Neuronal stem cell (in vitro differentiated cells): ENCODE measurements at regions not wholly inside any gene's neighbourhood (a gene's known extent, or its start where the extent isn't known, plus 50 kb on each side); places are given as distances from the start of the nearest gene placed in this dataset.

Experiments
- DNase-seq: peaks from one replicate; pipeline ENCODE4 v3.0.0-alpha.2; 2013; ENCODE audit warnings: low spot score
- H2AFZ ChIP-seq: one replicate; pipeline ENCODE4 v1.6.1; 2013; ENCODE audit warnings: mild to moderate bottlenecking, low read length, inconsistent platforms
- H2AK5ac ChIP-seq: 2 replicates; pipeline ENCODE4 v1.6.1; 2013; ENCODE audit warnings: low read depth, mild to moderate bottlenecking, inconsistent platforms, low read length, moderate library complexity, mixed read lengths
- H2BK120ac ChIP-seq: 2 replicates; pipeline ENCODE4 v1.6.1; 2013; ENCODE audit warnings: low read depth, mild to moderate bottlenecking, inconsistent platforms, low read length, moderate library complexity, mixed read lengths
- H2BK12ac ChIP-seq: one replicate; pipeline ENCODE4 v1.6.1; 2013; ENCODE audit warnings: low read length, inconsistent platforms
- H2BK15ac ChIP-seq: 2 replicates; pipeline ENCODE4 v1.6.1; 2013; ENCODE audit warnings: mild to moderate bottlenecking, low read length, inconsistent platforms, mixed read lengths
- H2BK5ac ChIP-seq: one replicate; pipeline ENCODE4 v1.6.1; 2013; ENCODE audit warnings: inconsistent platforms, mild to moderate bottlenecking, low read length, moderate library complexity
- H3K14ac ChIP-seq: one replicate; pipeline ENCODE4 v1.6.1; 2013; ENCODE audit warnings: low read length, inconsistent platforms
- H3K18ac ChIP-seq: 2 replicates; pipeline ENCODE4 v1.6.1; 2013; ENCODE audit warnings: low read length, inconsistent platforms
- H3K23ac ChIP-seq: 2 replicates; pipeline ENCODE4 v1.6.1; 2013; ENCODE audit warnings: low read depth, mild to moderate bottlenecking, mixed read lengths, low read length, inconsistent platforms; ENCODE audit not compliant: poor library complexity
- H3K27ac ChIP-seq: replicated peaks from 3 replicates; pipeline ENCODE4 v1.5.1; 2013; ENCODE audit warnings: low read length, inconsistent platforms
- H3K27me3 ChIP-seq, 3 experiments: 2 replicates each; pipeline ENCODE4 v1.6.1; 2013; ENCODE audit warnings: low read length in 3 of 3, mild to moderate bottlenecking in 2 of 3, inconsistent platforms in 1 of 3, low read depth in 1 of 3, mixed read lengths in 1 of 3, moderate library complexity in 1 of 3; ENCODE audit not compliant: control insufficient read depth in 3 of 3, insufficient read depth in 3 of 3
- H3K36me3 ChIP-seq, 2 donors: replicated peaks in 1 of 2; 2 replicates each; pipeline ENCODE4 v1.6.1; 2013; ENCODE audit warnings: low read length in 2 of 2; ENCODE audit not compliant: control insufficient read depth in 2 of 2, insufficient read depth in 2 of 2
- H3K4ac ChIP-seq: 2 replicates; pipeline ENCODE4 v1.6.1; 2013; ENCODE audit warnings: inconsistent platforms, mild to moderate bottlenecking, low read length, moderate library complexity
- H3K4me1 ChIP-seq, 2 donors: 1 replicate in 1 of 2; 2 replicates in 1 of 2; pipeline ENCODE4 v1.6.1; 2013; ENCODE audit warnings: low read length in 2 of 2, low read depth in 1 of 2; ENCODE audit not compliant: control insufficient read depth in 2 of 2, insufficient read depth in 1 of 2
- H3K4me2 ChIP-seq: one replicate; pipeline ENCODE4 v1.6.1; 2013; ENCODE audit warnings: mild to moderate bottlenecking, low read length, inconsistent platforms; ENCODE audit not compliant: insufficient read depth, poor library complexity, severe bottlenecking
- H3K4me3 ChIP-seq, 2 donors: 2 replicates each; pipeline ENCODE4 v1.5.1; 2013; ENCODE audit warnings: low read length in 2 of 2, mild to moderate bottlenecking in 2 of 2, inconsistent platforms in 1 of 2, moderate library complexity in 1 of 2
- H3K79me1 ChIP-seq: one replicate; pipeline ENCODE4 v1.6.1; 2013; ENCODE audit warnings: low read depth, mild to moderate bottlenecking, inconsistent platforms, low read length, moderate library complexity
- H3K9ac ChIP-seq: one replicate; pipeline ENCODE4 v1.6.1; 2013; ENCODE audit warnings: mild to moderate bottlenecking, low read depth, low read length, inconsistent platforms; ENCODE audit not compliant: poor library complexity
- H3K9me3 ChIP-seq, 2 donors: replicated peaks in 1 of 2; 2 replicates each; pipeline versions ENCODE3 to v1.6.1; 2013; ENCODE audit warnings: low read length in 2 of 2, mild to moderate bottlenecking in 2 of 2, inconsistent platforms in 1 of 2, low read depth in 1 of 2, mixed read lengths in 1 of 2, moderate library complexity in 1 of 2; ENCODE audit not compliant: control insufficient read depth in 2 of 2, insufficient read depth in 1 of 2
- H4K8ac ChIP-seq: one replicate; pipeline ENCODE4 v1.6.1; 2013; ENCODE audit warnings: low read depth, mild to moderate bottlenecking, inconsistent platforms, low read length, moderate library complexity
- H4K91ac ChIP-seq: one replicate; pipeline ENCODE4 v1.6.1; 2013; ENCODE audit warnings: low read length, low read depth, mild to moderate bottlenecking, inconsistent platforms; ENCODE audit not compliant: poor library complexity
- WGBS, 2 donors: extraction: QIAGEN DNeasy Blood & Tissue Kit; methylation state at CpG; one replicate each; pipeline ENCODE4 v1.1.7; 2013; ENCODE audit warnings: missing lambda C conversion rate in 2 of 2, mixed read lengths in 1 of 2; ENCODE audit not compliant: insufficient read length in 2 of 2, insufficient replicate concordance in 1 of 2; ENCODE audit errors: extremely low coverage in 2 of 2; 5-methylcytosine and 5-hydroxymethylcytosine counted together

DNA sequence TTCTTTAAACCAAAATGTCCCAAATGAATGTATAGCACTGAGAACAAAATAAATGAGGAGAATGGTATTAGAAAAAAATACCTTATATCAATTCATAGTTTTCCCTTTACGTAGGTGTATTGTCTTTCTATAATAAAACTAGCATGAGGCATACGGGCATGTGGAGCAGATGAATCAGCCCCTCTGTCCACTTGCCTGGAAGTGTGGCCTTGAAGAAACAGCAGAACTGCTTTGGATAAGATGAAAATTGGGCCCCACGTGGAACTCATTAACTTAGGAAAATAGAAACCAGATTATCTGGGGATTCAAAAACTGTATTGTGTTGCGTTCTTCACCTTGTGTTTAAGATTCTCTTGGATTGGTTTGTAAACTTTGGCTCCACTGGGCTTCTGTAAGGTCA lies 356.8 kb upstream of the B3GALT2 start:
- Histone ChIP-seq H4K8ac (no peak overlapping the region), H2BK120ac (no peak overlapping the region), H3K79me1 (no peaks in the 10 kb centered on the region), H2AK5ac (no peak overlapping the region), H2AFZ (no peak overlapping the region), H4K91ac (no peak overlapping the region), H3K4me1 (no peaks in the 10 kb centered on the region), H2BK15ac (no peak overlapping the region), H3K4me2 (no peak overlapping the region), H3K18ac (no peak overlapping the region), H3K9ac (no peak overlapping the region), H3K23ac (no peak overlapping the region), H3K27me3 (no peaks in the 10 kb centered on the region), H3K36me3 (no peaks in the 10 kb centered on the region), H3K27ac (no peak overlapping the region), H3K4ac (no peak overlapping the region), H2BK5ac (no peak overlapping the region), H3K9me3 (no peaks in the 10 kb centered on the region), H3K4me3 (no peak overlapping the region), H2BK12ac (no peak overlapping the region), H3K14ac (no peak overlapping the region)
- no CpG with 5 or more reads among the region's 4 CpGs for WGBS, 2 donors
- DNase-seq: no peak

DNA sequence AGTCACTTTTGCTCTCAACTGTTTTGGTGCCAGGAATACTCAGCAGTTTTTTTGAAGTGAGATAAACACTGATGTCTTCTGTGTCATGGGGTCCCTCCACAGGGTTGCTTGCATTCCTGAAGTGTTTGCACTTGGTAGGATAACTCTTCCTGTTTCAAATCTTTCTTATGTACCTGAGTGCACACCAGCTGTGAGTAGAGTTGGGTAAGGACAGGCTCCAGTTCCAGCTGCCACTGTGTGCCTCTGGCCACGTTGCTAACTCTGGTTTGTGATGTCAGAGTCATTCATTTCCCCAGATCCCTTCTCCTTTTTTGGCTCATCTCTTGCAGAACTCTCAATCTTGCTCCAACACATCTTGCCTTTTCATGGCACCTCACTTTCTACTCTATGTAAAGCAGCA lies 356.3 kb upstream of the B3GALT2 start:
- no peak overlapping the region for H3K18ac ChIP-seq
- H3K9ac ChIP-seq: no peak overlapping the region
- H2BK15ac ChIP-seq: no peak overlapping the region
- H2BK5ac ChIP-seq: no peak overlapping the region
- no peak overlapping the region for H3K4me3 ChIP-seq
- no peaks in the 10 kb centered on the region for H3K4me1 ChIP-seq
- DNase-seq: no peak
- H2AK5ac ChIP-seq: no peak overlapping the region
- no peaks in the 10 kb centered on the region for H3K36me3 ChIP-seq
- H3K4ac ChIP-seq: no peak overlapping the region
- peak overlapping the region; percentile 32 for H2AFZ ChIP-seq
- no peak overlapping the region for H3K23ac ChIP-seq
- H3K9me3 ChIP-seq: no peaks in the 10 kb centered on the region
- no peak overlapping the region for H3K27ac ChIP-seq
- no peaks in the 10 kb centered on the region for H3K27me3 ChIP-seq
- H4K91ac ChIP-seq: no peak overlapping the region
- H3K4me2 ChIP-seq: no peak overlapping the region
- H3K14ac ChIP-seq: no peak overlapping the region
- no peak overlapping the region for H2BK12ac ChIP-seq
- no peak overlapping the region for H4K8ac ChIP-seq
- no peak overlapping the region for H2BK120ac ChIP-seq
- WGBS, 2 donors: no CpG with 5 or more reads among the region's 1 CpG
- no peaks in the 10 kb centered on the region for H3K79me1 ChIP-seq

DNA sequence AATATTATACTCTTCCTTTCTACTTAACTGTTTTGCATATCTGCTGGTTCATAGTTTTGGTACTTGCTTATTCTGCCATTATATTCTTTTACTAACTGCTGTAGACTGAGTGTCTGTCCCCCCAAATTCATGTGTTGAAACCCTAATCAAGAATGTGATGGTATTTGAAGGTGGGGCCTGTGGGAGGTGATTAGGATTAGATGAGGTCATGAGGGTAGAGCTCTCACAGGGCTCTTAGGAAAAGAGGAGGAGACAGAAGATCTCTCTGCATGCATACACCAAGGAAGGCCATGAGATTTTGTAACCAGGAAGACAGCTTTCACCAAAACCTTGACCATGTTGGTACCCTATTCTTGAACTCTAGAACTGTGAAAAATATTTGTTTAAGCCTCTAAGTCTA lies 354.1 kb upstream of the B3GALT2 start:
- Histone ChIP-seq H2BK12ac (no peak overlapping the region), H3K18ac (no peak overlapping the region), H2BK120ac (no peak overlapping the region), H3K23ac (no peak overlapping the region), H2AFZ (no peak overlapping the region), H3K4ac (no peak overlapping the region), H3K79me1 (no peaks in the 10 kb centered on the region), H3K14ac (no peak overlapping the region), H3K4me1 (no peaks in the 10 kb centered on the region), H3K36me3 (no peaks in the 10 kb centered on the region), H2AK5ac (no peak overlapping the region), H2BK15ac (no peak overlapping the region), H3K9me3 (no peaks in the 10 kb centered on the region), H3K27ac (no peak overlapping the region), H2BK5ac (no peak overlapping the region), H3K4me2 (no peak overlapping the region), H4K91ac (no peak overlapping the region), H3K27me3 (no peaks in the 10 kb centered on the region), H3K9ac (no peak overlapping the region), H3K4me3 (no peak overlapping the region), H4K8ac (no peak overlapping the region)
- DNase-seq: no peak

DNA sequence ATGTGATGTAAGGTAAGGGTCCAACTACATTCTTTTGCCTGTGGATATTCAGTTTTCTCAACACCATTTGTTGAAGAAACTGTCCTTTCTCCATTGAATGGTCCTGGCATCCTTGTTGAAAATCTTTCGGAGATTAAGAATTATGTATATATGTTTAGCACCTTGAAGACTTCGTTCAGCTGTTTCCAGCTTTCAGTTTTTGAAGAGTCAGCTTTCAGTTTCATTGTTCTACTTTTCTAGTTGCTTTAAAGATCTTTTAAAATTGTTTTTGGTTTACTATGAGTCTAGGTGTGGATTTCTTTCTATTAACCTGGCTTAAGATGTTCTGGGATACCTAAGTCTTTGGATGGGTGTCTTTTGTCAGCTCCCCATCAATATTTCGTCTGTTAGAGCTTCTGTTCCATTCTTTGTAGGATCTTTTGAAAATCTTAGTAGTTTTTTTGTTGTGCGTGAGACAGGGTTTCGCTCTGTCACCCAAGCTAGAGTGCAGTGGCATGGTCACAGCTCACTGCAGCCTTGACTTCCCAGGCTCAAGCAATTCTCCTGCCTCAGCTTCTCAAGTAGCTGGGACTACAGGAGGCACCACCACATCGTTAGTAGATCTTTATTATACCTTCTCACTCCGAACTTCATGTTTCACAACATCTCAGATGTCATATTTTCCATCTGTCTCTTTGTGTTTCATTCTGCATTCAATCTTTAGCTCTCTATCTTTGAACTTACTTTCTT lies 353.5 kb upstream of the B3GALT2 start:
- no peaks in the 10 kb centered on the region for H3K36me3 ChIP-seq
- WGBS, 2 donors: no CpG with 5 or more reads among the region's 7 CpGs
- no peak overlapping the region for H3K4me3 ChIP-seq
- no peak overlapping the region for H3K9ac ChIP-seq
- no peaks in the 10 kb centered on the region for H3K9me3 ChIP-seq
- no peak overlapping the region for H3K27ac ChIP-seq
- H2BK5ac ChIP-seq: no peak overlapping the region
- H2BK15ac ChIP-seq: no peak overlapping the region
- H3K18ac ChIP-seq: no peak overlapping the region
- H3K23ac ChIP-seq: no peak overlapping the region
- H2BK12ac ChIP-seq: no peak overlapping the region
- H4K91ac ChIP-seq: no peak overlapping the region
- no peaks in the 10 kb centered on the region for H3K27me3 ChIP-seq
- no peak for DNase-seq
- no peak overlapping the region for H3K14ac ChIP-seq
- H2AFZ ChIP-seq: no peak overlapping the region
- no peak overlapping the region for H3K4me2 ChIP-seq
- H4K8ac ChIP-seq: no peak overlapping the region
- no peaks in the 10 kb centered on the region for H3K4me1 ChIP-seq
- no peaks in the 10 kb centered on the region for H3K79me1 ChIP-seq
- no peak overlapping the region for H2BK120ac ChIP-seq
- no peak overlapping the region for H3K4ac ChIP-seq
- H2AK5ac ChIP-seq: no peak overlapping the region
